Stimulated activated CD4-positive, alpha-beta T cell treated with anti-CD3 and anti-CD28 coated beads, Interleukin-12 subunit alpha, Interleukin-12 subunit beta, amount 100 ng/mL, for 48 hours (primary cell): ENCODE measurements at regions not wholly inside any gene's neighbourhood (a gene's known extent, or its start where the extent isn't known, plus 50 kb on each side); places are given as distances from the start of the nearest gene placed in this dataset.

Experiments used
- DNase-seq, 3 donors: peaks; one replicate each; pipeline ENCODE4 v3.0.0-alpha.2; 2020; ENCODE audit warnings: low read depth in 2 of 3, low spot score in 1 of 3

GRCh38 chr6:40848038-40848437, 191.0 kb downstream of the UNC5CL start:
- DNase-seq: no peak

GRCh38 chr6:40845553-40845952, 193.5 kb downstream of the UNC5CL start:
- DNase-seq: peak in 2 of 3 donors; percentile 2 to 15

- no peak for DNase-seq
Measured at GRCh38 chr6:40844246-40844645, 194.8 kb downstream of the UNC5CL start.

GRCh38 chr6:40841721-40842120, 197.3 kb downstream of the UNC5CL start:
- no peak for DNase-seq

GRCh38 chr6:40832691-40833090, 206.3 kb downstream of the UNC5CL start:
- no peak for DNase-seq

GRCh38 chr6:40831381-40831780, 207.6 kb downstream of the UNC5CL start:
- no peak for DNase-seq

- DNase-seq: no peak
Measured at GRCh38 chr6:40825102-40825501, 213.9 kb downstream of the UNC5CL start.

- peak; percentile 5 to 58 (median 11) for DNase-seq
Measured at GRCh38 chr6:40823917-40824891, 214.8 kb downstream of the UNC5CL start.

GRCh38 chr6:40822619-40823018, 216.4 kb downstream of the UNC5CL start:
- no peak for DNase-seq

GRCh38 chr6:40819182-40819834, 219.7 kb downstream of the UNC5CL start:
- DNase-seq: no peak

GRCh38 chr6:40817369-40817768, 221.7 kb downstream of the UNC5CL start:
- no peak for DNase-seq

- DNase-seq: no peak
Measured at GRCh38 chr6:40816601-40817000, 222.4 kb downstream of the UNC5CL start.

- DNase-seq: no peak
Measured at GRCh38 chr6:40815731-40816130, 223.3 kb downstream of the UNC5CL start.

- no peak for DNase-seq
Measured at GRCh38 chr6:40810171-40810570, 223.0 kb upstream of the LRFN2 start.

GRCh38 chr6:40809627-40810026, 222.5 kb upstream of the LRFN2 start:
- DNase-seq: no peak

GRCh38 chr6:40807484-40807883, 220.3 kb upstream of the LRFN2 start:
- no peak for DNase-seq

- DNase-seq: no peak
Measured at GRCh38 chr6:40806256-40806864, 219.2 kb upstream of the LRFN2 start.

GRCh38 chr6:40805336-40805735, 218.2 kb upstream of the LRFN2 start:
- no peak for DNase-seq

- DNase-seq: no peak
Measured at GRCh38 chr6:40804905-40805304, 217.7 kb upstream of the LRFN2 start.

GRCh38 chr6:40803897-40804702, 216.9 kb upstream of the LRFN2 start:
- no peak for DNase-seq

GRCh38 chr6:40802481-40802880, 215.3 kb upstream of the LRFN2 start:
- no peak for DNase-seq
